A549 (cell line): ENCODE measurements at regions not wholly inside any gene's neighbourhood (a gene's known extent, or its start where the extent isn't known, plus 50 kb on each side); places are given as distances from the start of the nearest gene placed in this dataset.

Experiments used
- ATAC-seq, 2 experiments: fragments of 200-7000 bp in 1 of 2; fragments of >200 bp in 1 of 2; cut with Nextera tagmentation in 1 of 2; cut with Tn5 transposase in 1 of 2; 3 replicates each; pipeline versions ENCODE4 v1.8.0 to v1.9.1; 2018 to 2020; ENCODE audit warnings: mild to moderate bottlenecking in 1 of 2, moderate library complexity in 1 of 2
- CTCF ChIA-PET: fragments of 300-600 bp; sonication (Branson Sonifier 250); formaldehyde crosslinking; extraction: SDS; loops from one replicate; lab custom pipeline; 2021; ENCODE audit warnings: antibody characterized with exemption, inconsistent platforms; lab: Yijun Ruan, JAX
- POLR2A ChIA-PET: fragments of 350-600 bp; formaldehyde crosslinking; extraction: SDS; loops from one replicate; lab custom pipeline; 2021; ENCODE audit warnings: antibody characterized with exemption, inconsistent platforms; lab: Yijun Ruan, JAX
- DNase-seq, 2 experiments: peaks; one replicate each; pipeline versions ENCODE4 v3.0.0 to v3.0.0-alpha.2; 2011 to 2016; ENCODE audit warnings: low read depth in 1 of 2, low spot score in 1 of 2
- FAIRE-seq: peaks from 2 replicates; lab custom pipeline; 2011; peaks lifted over from hg19 to GRCh38; lab: Jason Lieb, UNC
- H3K27ac ChIP-seq, 2 experiments: fragments of >200 bp; sonication (Bioruptor Twin); formaldehyde crosslinking; 3 replicates each; pipeline ENCODE4 v1.5.1; 2016 to 2017
- H3K4me1 ChIP-seq: fragments of >200 bp; sonication (Bioruptor Twin); formaldehyde crosslinking; 3 replicates; pipeline ENCODE4 v1.6.1; 2016
- H3K4me2 ChIP-seq: fragments of >200 bp; sonication (Bioruptor Twin); formaldehyde crosslinking; 3 replicates; pipeline ENCODE4 v1.6.1; 2016
- H3K4me3 ChIP-seq: fragments of >200 bp; sonication (Bioruptor Twin); formaldehyde crosslinking; 3 replicates; pipeline ENCODE4 v1.5.1; 2016
- H3K9me3 ChIP-seq: fragments of >200 bp; sonication (Bioruptor Twin); formaldehyde crosslinking; 3 replicates; pipeline ENCODE4 v1.6.1; 2016
- ATOH8 ChIP-seq: fragments of 250-450 bp; sonication (Bioruptor Pico); IDR thresholded peaks from 2 replicates; pipeline ENCODE4 v1.5.0; 2020; ENCODE audit warnings: low read depth, mild to moderate bottlenecking, moderate library complexity
- BCL3 ChIP-seq: fragments of >200 bp; sonication (Bioruptor Twin); formaldehyde crosslinking; IDR thresholded peaks from 3 replicates; pipeline ENCODE4 v1.6.1; 2016
- CBX2 ChIP-seq: fragments of 200-600 bp; sonication (generic); IDR thresholded peaks from 2 replicates; pipeline ENCODE4 v1.6.1; 2016; ENCODE audit warnings: low read depth, mild to moderate bottlenecking, borderline replicate concordance
- CBX8 ChIP-seq: fragments of 200-600 bp; sonication (generic); IDR thresholded peaks from 2 replicates; pipeline ENCODE4 v1.6.1; 2016
- CHD2 ChIP-seq: fragments of 150-350 bp; IDR thresholded peaks from 2 replicates; pipeline ENCODE4 v1.6.1; 2014; ENCODE audit warnings: low read length; ENCODE audit not compliant: partially characterized antibody
- CHD4 ChIP-seq: fragments of 200-600 bp; sonication (generic); IDR thresholded peaks from 2 replicates; pipeline ENCODE4 v1.6.1; 2016; ENCODE audit warnings: antibody characterized with exemption, mild to moderate bottlenecking, borderline replicate concordance
- EHF ChIP-seq: fragments of 250-450 bp; sonication (Bioruptor Pico); IDR thresholded peaks from 2 replicates; pipeline ENCODE4 v1.5.0; 2020; ENCODE audit warnings: mild to moderate bottlenecking
- EHMT2 ChIP-seq: fragments of 200-600 bp; sonication (generic); IDR thresholded peaks from 2 replicates; pipeline ENCODE4 v1.6.1; 2016; ENCODE audit warnings: antibody characterized with exemption, low read depth, mild to moderate bottlenecking, moderate library complexity
- ELK1 ChIP-seq: fragments of 150-350 bp; IDR thresholded peaks from 2 replicates; pipeline ENCODE4 v1.6.1; 2014; ENCODE audit warnings: low read depth, mild to moderate bottlenecking, low read length
- EP300 ChIP-seq, 2 experiments: fragments of >200 bp; sonication (Bioruptor Twin); formaldehyde crosslinking; IDR thresholded peaks; 2 replicates in 1 of 2; 3 replicates in 1 of 2; pipeline ENCODE4 v1.6.1; 2016 to 2017
- ESRRA ChIP-seq: fragments of 150-350 bp; IDR thresholded peaks from 2 replicates; pipeline ENCODE4 v1.6.1; 2014; ENCODE audit warnings: mild to moderate bottlenecking, low read length, borderline replicate concordance
- FOSL2 ChIP-seq, 2 experiments: fragments of 450-650 bp in 1 of 2; fragments of >200 bp in 1 of 2; sonication (Bioruptor Twin) in 1 of 2; formaldehyde crosslinking; IDR thresholded peaks; 2 replicates each; pipeline versions ENCODE4 v1.5.0 to v1.6.1; 2016 to 2020; ENCODE audit warnings: mild to moderate bottlenecking in 1 of 2, moderate library complexity in 1 of 2
- FOXS1 ChIP-seq: fragments of 250-450 bp; sonication (Bioruptor Pico); IDR thresholded peaks from 2 replicates; pipeline ENCODE4 v1.5.0; 2020; ENCODE audit warnings: mild to moderate bottlenecking, moderate library complexity
- HES2 ChIP-seq: fragments of >200 bp; sonication (Bioruptor Twin); formaldehyde crosslinking; IDR thresholded peaks from 2 replicates; pipeline ENCODE4 v1.6.1; 2016
- HMGXB4 ChIP-seq: fragments of 250-450 bp; sonication (Bioruptor Pico); IDR thresholded peaks from 2 replicates; pipeline ENCODE4 v1.5.0; 2021; ENCODE audit warnings: mild to moderate bottlenecking, moderate library complexity, borderline replicate concordance
- HOXB5 ChIP-seq: fragments of 250-450 bp; sonication (Bioruptor Pico); IDR thresholded peaks from 2 replicates; pipeline ENCODE4 v1.5.0; 2020; ENCODE audit warnings: mild to moderate bottlenecking, moderate library complexity
- JUN ChIP-seq, 2 experiments: fragments of >200 bp; sonication (Bioruptor Twin); formaldehyde crosslinking; IDR thresholded peaks; 2 replicates in 1 of 2; 3 replicates in 1 of 2; pipeline ENCODE4 v1.6.1; 2016 to 2017
- KDM5A ChIP-seq: fragments of 200-600 bp; sonication (generic); IDR thresholded peaks from 2 replicates; pipeline ENCODE4 v1.6.1; 2016; ENCODE audit warnings: antibody characterized with exemption, mild to moderate bottlenecking
- MYC ChIP-seq: IDR thresholded peaks from 2 replicates; pipeline ENCODE4 v1.6.1; 2012; ENCODE audit warnings: mild to moderate bottlenecking, inconsistent platforms, low read length, improper control_type of control experiment, borderline replicate concordance
- NFE2L2 ChIP-seq: fragments of 150-350 bp; conservative IDR thresholded peaks from 2 replicates; pipeline ENCODE4 v1.6.1; 2014; ENCODE audit warnings: low read length
- NPAS2 ChIP-seq: fragments of 250-450 bp; sonication (Bioruptor Pico); IDR thresholded peaks from 2 replicates; pipeline ENCODE4 v1.8.0; 2022; ENCODE audit warnings: mild to moderate bottlenecking, moderate library complexity, borderline replicate concordance
- PBX3 ChIP-seq: IDR thresholded peaks from 2 replicates; pipeline ENCODE4 v1.6.1; 2012
- POLR2A ChIP-seq: IDR thresholded peaks from 2 replicates; pipeline ENCODE4 v1.6.1; 2012; ENCODE audit warnings: mild to moderate bottlenecking, low read length
- RAD21 ChIP-seq, 2 experiments: fragments of >200 bp in 1 of 2; sonication (Bioruptor Twin) in 1 of 2; formaldehyde crosslinking in 1 of 2; IDR thresholded peaks in 1 of 2; conservative IDR thresholded peaks in 1 of 2; 2 replicates in 1 of 2; 3 replicates in 1 of 2; pipeline ENCODE4 v1.6.1; 2012 to 2018; ENCODE audit warnings: inconsistent platforms in 1 of 2
- RCOR1 ChIP-seq: fragments of 150-350 bp; IDR thresholded peaks from 2 replicates; pipeline ENCODE4 v1.6.1; 2014; ENCODE audit warnings: antibody characterized with exemption, low read length, low read depth
- SMC3 ChIP-seq: fragments of >200 bp; sonication (Bioruptor Twin); formaldehyde crosslinking; IDR thresholded peaks from 3 replicates; pipeline ENCODE4 v1.6.1; 2018; ENCODE audit warnings: inconsistent platforms
- TFCP2L1 ChIP-seq: fragments of 250-450 bp; sonication (Bioruptor Pico); IDR thresholded peaks from 2 replicates; pipeline ENCODE4 v1.5.0; 2021; ENCODE audit warnings: mild to moderate bottlenecking
- TP53 ChIP-seq: fragments of 250-450 bp; sonication (Bioruptor Pico); IDR thresholded peaks from 2 replicates; pipeline ENCODE4 v1.5.0; 2021; ENCODE audit warnings: mild to moderate bottlenecking, moderate library complexity
- ZC3H11A ChIP-seq: fragments of 450-650 bp; IDR thresholded peaks from 2 replicates; pipeline ENCODE4 v1.6.1; 2014; ENCODE audit warnings: antibody characterized with exemption, mild to moderate bottlenecking
- ZNF302 ChIP-seq: fragments of 250-450 bp; sonication (Bioruptor Pico); IDR thresholded peaks from 2 replicates; pipeline ENCODE4 v1.9.0; 2021; ENCODE audit warnings: inconsistent platforms, mild to moderate bottlenecking, moderate library complexity
- WGBS: methylation state at CpG from one replicate; pipeline ENCODE4 v1.1.6; 2017; ENCODE audit errors: missing lambda C conversion rate; 5-methylcytosine and 5-hydroxymethylcytosine counted together

- ChIA-PET POLR2A (no interaction called here), CTCF (interaction anchor here (1.1 kb wide), 1 partner anchor 10 kb away, joined by 3 read pairs; no protein-coding TSS in a partner anchor)
- Histone ChIP-seq H3K9me3 (no peaks in the 10 kb centered on the region), H3K4me2 (no peak overlapping the region), H3K4me3 (no peak overlapping the region), H3K4me1 (peaks cover 9% of the 10 kb centered on the region; the same call in 2 of the 3 replicates), H3K27ac (no peak overlapping the region)
- DNase-seq = no peak
- TF ChIP-seq TP53 (CRISPR knock-in tag) = no peak
- TF ChIP-seq HMGXB4 (CRISPR knock-in tag) = no peak
- TF ChIP-seq HES2 = no peak
- TF ChIP-seq SMC3 = no peak
- no peak for TF ChIP-seq NFE2L2
- TF ChIP-seq RCOR1 = no peak
- TF ChIP-seq RAD21 (conservative IDR thresholded peaks at IDR 0.05 in 1 of 2, IDR thresholded peaks at IDR 0.05 in 1 of 2) = no peak
- TF ChIP-seq TFCP2L1 = no peak
- no peak for TF ChIP-seq ZC3H11A
- no peak for TF ChIP-seq JUN (IDR thresholded peaks at IDR 0.05)
- TF ChIP-seq CHD4 = no peak
- TF ChIP-seq EP300 (IDR thresholded peaks at IDR 0.05) = no peak
- no peak for TF ChIP-seq PBX3
- no peak for TF ChIP-seq HOXB5
- no peak for TF ChIP-seq ELK1
- TF ChIP-seq POLR2A = no peak
- TF ChIP-seq FOXS1 (CRISPR knock-in tag) = no peak
- no peak for TF ChIP-seq CBX8
- TF ChIP-seq ESRRA = no peak
- no peak for TF ChIP-seq CBX2
- no peak for ATAC-seq
- FAIRE-seq = no peak
- WGBS = 59% methylated on average over 3 of the region's 3 CpGs
These were observed 120.7 kb downstream of the CTAGE1 start for GRCh38 chr18:22297008-22297407.

GRCh38 chr18:22296304-22296703, 121.4 kb downstream of the CTAGE1 start:
- WGBS = 77% methylated on average over 3 of the region's 3 CpGs
- Histone ChIP-seq H3K9me3 (no peaks in the 10 kb centered on the region), H3K4me3 (no peak overlapping the region), H3K27ac (no peak overlapping the region), H3K4me1 (peaks cover 9% of the 10 kb centered on the region; the same call in 2 of the 3 replicates), H3K4me2 (no peak overlapping the region)
- ChIA-PET POLR2A (no interaction called here), CTCF (interaction anchor here (1.1 kb wide), 1 partner anchor 9 kb away, joined by 3 read pairs; no protein-coding TSS in a partner anchor)
- FAIRE-seq (no peak), ATAC-seq (no peak), DNase-seq (no peak)
- no peak for TF ChIP-seq FOSL2 (IDR thresholded peaks at IDR 0.05)
- TF ChIP-seq FOSL2 (CRISPR knock-in tag; IDR thresholded peaks at IDR 0.05) = no peak
- TF ChIP-seq ZNF302 = no peak
- no peak for TF ChIP-seq BCL3
- TF ChIP-seq MYC = no peak
- TF ChIP-seq CBX8 = no peak
- TF ChIP-seq NPAS2 = no peak
- no peak for TF ChIP-seq KDM5A
- no peak for TF ChIP-seq EHF
- TF ChIP-seq EP300 (IDR thresholded peaks at IDR 0.05) = no peak
- no peak for TF ChIP-seq ATOH8 (CRISPR knock-in tag)
- TF ChIP-seq CHD2 = no peak
- no peak for TF ChIP-seq EHMT2
